Sigmoid colon (tissue), 6 donors: ENCODE measurements at regions not wholly inside any gene's neighbourhood (a gene's known extent, or its start where the extent isn't known, plus 50 kb on each side); places are given as distances from the start of the nearest gene placed in this dataset.

Source experiments
- DNase-seq: peaks from one replicate; pipeline ENCODE4 v3.0.0-alpha.2; 2019
- H3K27ac ChIP-seq, 4 donors: fragments of 200-600 bp; sonication (generic); one replicate each; pipeline ENCODE4 v1.5.1; 2016 to 2019; ENCODE audit warnings: mild to moderate bottlenecking in 1 of 4
- H3K27me3 ChIP-seq, 3 donors: fragments of 200-600 bp; sonication (generic); one replicate each; pipeline ENCODE4 v1.5.1; 2019; ENCODE audit warnings: mild to moderate bottlenecking in 1 of 3
- H3K36me3 ChIP-seq, 4 donors: fragments of 200-600 bp; sonication (generic); one replicate each; pipeline ENCODE4 v1.5.1; 2016 to 2019
- H3K4me1 ChIP-seq, 4 donors: fragments of 200-600 bp; sonication (generic); one replicate each; pipeline ENCODE4 v1.5.1; 2017 to 2019
- H3K4me3 ChIP-seq, 4 donors: fragments of 200-600 bp; sonication (generic); one replicate each; pipeline ENCODE4 v1.5.1; 2017 to 2019; ENCODE audit warnings: mild to moderate bottlenecking in 2 of 4, moderate library complexity in 1 of 4
- H3K9me3 ChIP-seq, 4 donors: fragments of 200-600 bp in 3 of 4; sonication (generic) in 3 of 4; one replicate each; pipeline versions ENCODE4 v1.5.1 to v1.6.1; 2013 to 2019
- CTCF ChIP-seq, 4 experiments: fragments of 450-650 bp in 3 of 4; fragments of 200-600 bp in 1 of 4; IDR thresholded peaks; one replicate each; pipeline ENCODE4 v1.5.1; 2016 to 2019; ENCODE audit warnings: antibody characterized with exemption in 4 of 4, mild to moderate bottlenecking in 3 of 4, moderate library complexity in 2 of 4
- EP300 ChIP-seq, 4 donors: sonication (generic); formaldehyde crosslinking; IDR thresholded peaks; one replicate each; pipeline ENCODE4 v1.6.1; 2017; ENCODE audit warnings: antibody characterized with exemption in 4 of 4
- POLR2A ChIP-seq, 2 donors: fragments of 450-650 bp; IDR thresholded peaks; one replicate each; pipeline ENCODE4 v1.6.1; 2016; ENCODE audit warnings: antibody characterized with exemption in 2 of 2, mild to moderate bottlenecking in 2 of 2, moderate library complexity in 2 of 2
- POLR2AphosphoS5 ChIP-seq, 4 donors: sonication (generic); formaldehyde crosslinking; IDR thresholded peaks; one replicate each; pipeline ENCODE4 v1.6.1; 2017; ENCODE audit warnings: antibody characterized with exemption in 4 of 4
- WGBS, 2 donors: extraction: QIAGEN DNeasy Blood & Tissue Kit; methylation state at CpG; one replicate each; pipeline ENCODE4 v1.1.7; 2013; 5-methylcytosine and 5-hydroxymethylcytosine counted together
- intact Hi-C: fragments of 100-400 bp; cut with DNase I; formaldehyde crosslinking; loops from one replicate; pipeline ENCODE4 v1.15.1; 2023
- donor health status: healthy with polysubstance abuse.
- donor health status: healthy.

- no peak overlapping the region for H3K27ac ChIP-seq
- intact Hi-C loops: no loop called here
- H3K36me3 ChIP-seq: no peaks in the 10 kb centered on the region
- H3K4me3 ChIP-seq: no peak overlapping the region
- TF ChIP-seq POLR2A (IDR thresholded peaks at IDR 0.05) (no peak), CTCF (IDR thresholded peaks at IDR 0.05) (no peak), EP300 (IDR thresholded peaks at IDR 0.05) (no peak), POLR2AphosphoS5 (IDR thresholded peaks at IDR 0.05) (no peak)
- WGBS, 2 donors: 70 to 85% methylated on average over 2 of the region's 2 CpGs
- no peak for DNase-seq
- H3K9me3 ChIP-seq: no peaks in the 10 kb centered on the region
- H3K4me1 ChIP-seq: no peaks in the 10 kb centered on the region
- H3K27me3 ChIP-seq: no peaks in the 10 kb centered on the region
Measured at GRCh38 chr4:130021706-130022105, 925.8 kb downstream of the C4orf33 start.

GRCh38 chr4:130023088-130023487, 927.1 kb downstream of the C4orf33 start:
- H3K27ac ChIP-seq: no peak overlapping the region
- no peaks in the 10 kb centered on the region for H3K36me3 ChIP-seq
- H3K4me3 ChIP-seq: no peak overlapping the region
- DNase-seq: no peak
- no peaks in the 10 kb centered on the region for H3K9me3 ChIP-seq
- intact Hi-C loops: no loop called here
- H3K4me1 ChIP-seq: no peaks in the 10 kb centered on the region
- TF ChIP-seq EP300 (IDR thresholded peaks at IDR 0.05): no peak
- TF ChIP-seq POLR2A (IDR thresholded peaks at IDR 0.05): no peak
- TF ChIP-seq CTCF (IDR thresholded peaks at IDR 0.05): no peak
- TF ChIP-seq POLR2AphosphoS5 (IDR thresholded peaks at IDR 0.05): no peak
- 85 to 88% methylated on average over 2 of the region's 2 CpGs for whole genome bisulfite sequencing, 2 donors
- H3K27me3 ChIP-seq: no peaks in the 10 kb centered on the region

GRCh38 chr4:130025701-130026100, 929.7 kb downstream of the C4orf33 start:
- no peaks in the 10 kb centered on the region for H3K4me1 ChIP-seq
- H3K27me3 ChIP-seq: no peaks in the 10 kb centered on the region
- intact Hi-C loops: no loop called here
- TF ChIP-seq POLR2A (IDR thresholded peaks at IDR 0.05): no peak
- TF ChIP-seq POLR2AphosphoS5 (IDR thresholded peaks at IDR 0.05): no peak
- TF ChIP-seq CTCF (IDR thresholded peaks at IDR 0.05): no peak
- no peak for TF ChIP-seq EP300 (IDR thresholded peaks at IDR 0.05)
- WGBS, 2 donors: 83 to 89% methylated on average over 2 of the region's 2 CpGs
- no peak overlapping the region for H3K27ac ChIP-seq
- no peak overlapping the region for H3K4me3 ChIP-seq
- H3K9me3 ChIP-seq: no peaks in the 10 kb centered on the region
- H3K36me3 ChIP-seq: no peaks in the 10 kb centered on the region
- no peak for DNase-seq

GRCh38 chr4:130026185-130026584, 930.2 kb downstream of the C4orf33 start:
- whole genome bisulfite sequencing, 2 donors: 50 to 69% methylated on average over 1 of the region's 1 CpG

More at GRCh38 chr4:130026185-130026584, 930.2 kb downstream of the C4orf33 start:
- no peaks in the 10 kb centered on the region for H3K27me3 ChIP-seq
- H3K36me3 ChIP-seq: no peaks in the 10 kb centered on the region
- H3K27ac ChIP-seq: no peak overlapping the region
- H3K4me3 ChIP-seq: no peak overlapping the region
- no peak for DNase-seq
- TF ChIP-seq CTCF (IDR thresholded peaks at IDR 0.05): no peak
- intact Hi-C loops: no loop called here
- no peaks in the 10 kb centered on the region for H3K9me3 ChIP-seq
- no peaks in the 10 kb centered on the region for H3K4me1 ChIP-seq
